GM19397 (cell line): ENCODE measurements at regions not wholly inside any gene's neighbourhood (a gene's known extent, or its start where the extent isn't known, plus 50 kb on each side); places are given as distances from the start of the nearest gene placed in this dataset.

Source experiments
- ATAC-seq: cut with Tn5 transposase; IDR thresholded peaks from one replicate; pipeline ENCODE4 v1.9.1; 2021; ENCODE audit warnings: mild to moderate bottlenecking, moderate library complexity; ENCODE audit not compliant: unreplicated experiment

DNA sequence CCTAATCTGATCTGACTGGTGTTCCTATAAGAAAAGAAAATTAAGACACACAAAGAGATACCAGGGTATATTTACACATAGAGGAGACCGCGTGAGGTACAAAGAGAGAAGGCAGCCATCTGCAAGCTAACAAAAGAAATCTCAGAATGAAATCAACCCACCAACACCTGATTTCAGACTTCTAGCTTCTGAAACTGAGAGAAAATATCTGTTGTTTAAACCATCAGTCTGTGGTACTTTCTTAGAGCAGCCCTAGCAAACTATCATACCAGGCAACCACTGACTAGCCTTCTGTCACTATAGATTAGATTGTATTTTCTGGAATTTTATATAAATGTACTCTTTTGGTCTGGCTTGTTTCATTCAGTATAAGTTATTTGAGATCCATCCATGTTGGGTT, 779.3 kb upstream of the ACO1 start:
- ATAC-seq = no peak

DNA sequence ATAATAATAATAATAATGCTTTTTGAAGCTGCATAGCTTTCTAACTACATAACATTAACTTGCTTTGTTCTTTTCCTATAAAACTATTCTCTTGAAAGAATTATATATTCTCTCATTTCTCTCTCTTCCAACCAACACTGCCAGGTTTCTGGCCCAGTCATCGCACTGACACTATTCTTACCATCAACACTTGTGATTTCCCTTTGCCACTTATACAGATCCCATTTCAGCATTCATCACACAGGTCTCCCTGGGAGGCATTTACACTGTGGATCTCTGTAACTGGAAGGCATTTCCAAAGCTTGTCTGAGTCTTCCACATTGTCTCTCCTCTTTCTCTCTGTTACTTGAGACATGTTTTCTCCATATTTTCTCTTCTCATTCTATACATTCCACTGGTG, 777.8 kb upstream of the ACO1 start:
- ATAC-seq = no peak

DNA sequence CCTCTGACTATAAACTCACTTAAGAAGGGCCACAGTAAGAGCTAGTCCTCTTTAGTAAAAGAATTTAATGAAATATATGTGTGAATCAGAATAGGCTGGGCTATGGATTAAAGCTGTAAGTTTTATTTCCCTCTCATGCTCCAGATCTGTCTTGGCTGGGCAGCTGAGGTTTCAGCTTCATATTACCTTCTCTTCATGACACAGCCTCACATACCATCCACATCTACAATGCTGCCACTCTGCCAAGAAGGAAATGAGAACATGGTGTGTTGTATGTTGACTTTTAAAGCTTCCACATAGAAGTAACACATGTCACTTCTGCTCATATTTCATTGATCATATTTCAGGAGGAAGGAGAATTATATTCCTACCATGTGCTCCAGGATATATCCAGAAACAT, 776.0 kb upstream of the ACO1 start:
- no peak for ATAC-seq

DNA sequence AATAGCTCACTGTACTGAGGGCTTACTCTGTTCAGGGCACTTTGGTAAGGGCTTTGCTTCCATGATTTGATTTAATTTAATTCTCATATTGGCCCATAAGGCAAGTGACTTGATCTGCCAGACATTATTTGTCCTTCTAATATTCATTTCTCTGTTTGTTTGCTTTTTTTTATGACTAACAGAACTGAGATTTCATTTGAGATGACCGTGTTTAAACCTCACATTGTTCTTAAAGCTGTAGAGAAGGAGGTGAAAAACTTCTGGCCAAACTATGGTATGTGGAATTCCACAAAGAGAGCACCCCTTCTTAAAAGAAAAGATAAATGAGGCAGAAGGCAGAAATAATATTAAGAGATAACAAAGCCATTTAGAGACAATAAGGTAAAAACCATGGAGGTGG, 775.6 kb upstream of the ACO1 start:
- no peak for ATAC-seq

DNA sequence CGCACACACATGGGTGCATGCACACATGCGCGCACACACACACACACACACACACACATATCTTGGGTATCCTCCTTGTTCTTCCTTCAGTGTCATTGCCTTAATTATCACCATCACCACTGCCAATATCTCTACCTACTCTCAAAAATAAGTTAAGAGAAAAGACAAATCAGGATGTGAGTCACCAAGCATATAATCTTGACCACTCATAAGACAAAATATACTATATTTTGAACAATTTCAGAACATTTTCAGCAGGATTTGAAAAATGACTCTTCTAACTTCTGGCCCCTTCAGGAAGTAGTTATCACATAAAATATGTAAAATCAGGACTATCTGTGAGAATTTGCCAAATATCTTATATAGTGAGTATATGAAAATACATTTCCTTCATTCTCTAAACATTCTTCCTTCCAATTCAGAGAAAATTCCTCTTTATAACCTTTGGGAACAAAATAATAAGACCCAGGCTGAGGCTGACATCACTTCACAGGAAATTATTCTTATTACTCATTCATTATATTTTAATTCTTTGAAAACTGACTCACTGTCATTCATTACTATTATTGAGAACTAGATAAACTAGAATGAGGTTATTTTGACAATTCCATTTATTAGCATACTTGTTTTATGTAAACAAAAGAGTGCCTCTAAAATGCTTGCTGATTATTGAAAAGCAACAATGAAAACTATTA, 772.0 kb upstream of the ACO1 start:
- ATAC-seq = no peak

DNA sequence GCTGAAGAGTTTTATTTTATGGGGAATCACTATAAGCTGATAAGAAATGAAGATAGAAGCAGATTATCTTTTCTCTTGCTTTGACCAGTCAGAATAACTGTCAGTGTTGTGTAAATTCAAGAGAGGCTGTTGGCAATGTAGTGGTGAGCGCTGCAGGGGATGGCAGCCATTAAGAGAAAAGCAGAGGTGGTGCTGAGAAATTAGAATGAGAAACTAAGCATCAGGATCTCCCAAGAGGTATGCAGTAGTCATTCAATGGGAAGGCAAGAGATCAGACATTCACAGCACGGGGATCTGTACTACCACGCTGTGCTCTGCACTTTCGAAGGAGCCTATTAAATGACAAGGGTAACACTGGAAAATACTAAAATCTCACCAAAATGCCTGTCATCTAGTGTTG, 768.5 kb upstream of the ACO1 start:
- no peak for ATAC-seq

DNA sequence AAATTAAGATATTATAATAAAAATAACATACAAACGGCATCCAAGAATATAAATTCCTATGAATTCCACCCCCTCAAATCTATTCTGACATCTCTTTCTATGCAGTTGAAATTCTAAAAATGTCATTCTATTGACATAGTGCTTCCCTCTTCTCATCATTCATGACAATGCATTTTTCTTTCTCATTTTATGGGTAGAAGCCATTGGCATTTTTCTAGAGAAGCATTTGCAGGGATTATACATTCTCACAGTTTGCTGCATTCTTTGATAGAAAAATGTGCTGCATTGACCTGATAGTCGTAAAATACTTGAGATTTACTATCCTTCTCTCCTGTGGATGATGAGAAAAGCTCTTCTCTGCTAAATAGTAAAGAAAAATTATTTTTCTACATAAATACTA, 760.9 kb upstream of the ACO1 start:
- no peak for ATAC-seq

DNA sequence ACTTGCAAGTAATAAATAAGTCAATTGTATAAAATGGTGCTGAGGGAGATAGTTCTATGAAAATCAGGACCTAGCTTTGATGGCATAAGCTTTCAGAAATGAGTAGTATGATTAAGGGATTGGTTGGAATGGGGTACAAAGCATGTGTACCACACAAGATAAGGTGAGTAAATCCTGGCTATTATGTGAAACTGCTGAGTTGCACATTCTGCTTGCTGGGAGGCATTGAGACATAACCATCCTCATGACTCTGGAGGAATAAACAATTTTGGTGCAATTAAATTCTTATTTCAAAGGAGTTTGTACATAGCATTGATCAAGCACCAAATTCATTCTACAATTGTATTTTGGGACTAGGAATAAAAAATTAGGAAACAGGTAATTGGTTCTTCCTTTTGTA, 755.2 kb upstream of the ACO1 start:
- no peak for ATAC-seq

DNA sequence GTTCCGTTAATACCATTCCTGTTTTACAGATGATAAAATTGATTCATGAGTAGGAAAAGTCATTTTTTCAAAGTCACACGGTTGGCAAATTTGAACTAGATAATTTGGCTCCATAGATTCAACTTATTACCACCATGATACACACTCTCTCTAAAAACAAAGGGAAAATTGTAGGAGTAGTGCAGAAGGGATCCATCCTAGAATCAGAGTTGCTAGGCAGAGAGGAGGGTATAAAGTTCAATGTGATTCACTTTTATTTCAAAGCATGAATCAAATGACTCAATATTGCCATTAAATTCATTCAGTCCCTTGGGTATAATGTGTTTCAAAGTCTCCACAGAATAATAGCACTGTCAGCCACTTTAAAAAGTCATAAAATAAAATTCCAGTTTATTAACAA, 747.2 kb upstream of the ACO1 start:
- no peak for ATAC-seq

DNA sequence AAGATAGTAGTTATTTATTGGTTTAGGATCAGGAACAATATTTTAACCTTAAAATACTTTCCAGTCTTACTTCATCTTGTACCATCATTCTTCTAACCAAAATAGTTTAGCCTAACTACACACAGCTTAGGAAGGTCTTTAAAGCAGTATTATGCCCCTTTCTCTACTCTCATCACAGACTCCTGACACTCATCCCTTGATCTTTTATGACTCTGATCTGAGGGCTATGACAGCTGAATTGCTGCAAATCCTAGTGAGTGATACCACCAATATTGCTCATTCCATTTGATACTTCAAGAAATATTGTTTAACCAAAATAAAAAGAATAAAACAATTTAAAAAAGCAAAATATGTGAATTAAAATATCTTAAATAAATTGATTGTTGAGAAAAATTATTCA, 746.6 kb upstream of the ACO1 start:
- no peak for ATAC-seq

DNA sequence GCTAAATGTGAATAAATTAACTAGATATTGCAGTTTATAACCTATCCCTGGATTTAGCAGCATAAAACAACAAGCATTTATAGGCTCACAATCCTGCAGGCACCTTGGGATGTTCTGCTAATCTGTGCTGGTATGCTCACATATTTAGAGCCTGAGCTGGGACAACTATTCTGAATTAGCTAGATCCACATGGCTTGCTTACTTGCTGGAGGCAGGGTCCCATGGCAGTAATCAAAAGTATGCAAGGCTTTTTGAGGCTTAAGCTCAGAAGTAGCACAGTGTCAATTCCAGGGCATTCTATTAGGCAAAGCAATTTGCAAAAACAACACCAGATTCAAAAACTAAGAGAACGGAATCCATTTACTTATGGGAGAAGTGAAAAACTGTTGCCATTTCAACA, 745.0 kb upstream of the ACO1 start:
- no peak for ATAC-seq

DNA sequence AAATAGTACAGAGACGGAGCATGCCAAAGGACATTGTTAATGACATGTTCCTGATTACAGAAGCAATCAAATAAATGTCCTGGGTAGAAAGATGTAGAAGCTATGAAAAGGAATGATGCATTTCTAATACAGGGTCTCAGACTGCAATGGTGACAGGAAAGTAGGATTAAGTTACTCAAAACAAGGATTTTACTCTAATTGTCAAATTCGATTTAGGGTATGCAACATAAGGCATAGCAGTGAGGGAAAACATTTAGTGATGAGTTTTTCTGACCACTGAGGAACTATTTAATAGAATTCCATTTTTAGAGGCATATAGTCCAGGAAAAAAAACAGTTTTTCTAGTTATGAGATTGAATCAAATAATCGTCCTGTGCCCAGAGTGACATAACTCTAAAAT, 715.1 kb upstream of the ACO1 start:
- ATAC-seq = no peak

DNA sequence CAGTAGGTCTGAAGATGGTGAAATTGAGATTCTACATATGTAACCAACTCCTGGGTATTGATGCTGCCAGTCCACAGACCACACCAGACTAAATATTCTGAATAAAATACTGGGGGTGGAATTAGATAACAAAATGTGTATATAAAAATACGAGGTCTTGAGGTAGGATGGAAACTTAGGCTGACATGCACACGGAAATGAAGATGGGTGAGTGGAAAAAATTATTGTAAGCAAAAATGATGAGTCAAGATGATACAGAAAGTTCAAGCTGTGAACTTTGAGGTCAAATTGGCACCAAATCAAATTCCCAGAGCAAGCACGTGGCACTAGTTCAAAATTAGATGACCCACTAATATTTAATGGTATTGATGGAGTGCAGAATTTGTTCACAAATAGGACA, 713.4 kb upstream of the ACO1 start:
- ATAC-seq = no peak

DNA sequence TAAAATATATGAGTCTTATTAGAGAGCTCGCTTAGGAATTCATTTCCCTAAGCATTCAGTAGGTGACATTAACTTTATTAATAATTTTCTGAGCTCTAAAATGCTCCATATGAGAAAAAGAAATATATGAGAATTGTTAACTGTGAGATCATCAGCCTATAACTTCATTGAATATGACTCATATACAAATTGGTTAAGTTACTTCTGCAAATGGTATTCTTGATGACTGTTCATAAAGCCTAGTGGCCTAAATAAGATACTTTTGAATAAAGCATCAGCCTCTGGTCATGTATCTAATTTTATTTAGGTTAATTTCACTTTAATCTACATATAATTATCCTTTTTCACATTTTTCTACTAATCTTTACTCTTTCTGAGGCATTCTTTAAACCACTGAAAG, 710.2 kb upstream of the ACO1 start:
- ATAC-seq = no peak

DNA sequence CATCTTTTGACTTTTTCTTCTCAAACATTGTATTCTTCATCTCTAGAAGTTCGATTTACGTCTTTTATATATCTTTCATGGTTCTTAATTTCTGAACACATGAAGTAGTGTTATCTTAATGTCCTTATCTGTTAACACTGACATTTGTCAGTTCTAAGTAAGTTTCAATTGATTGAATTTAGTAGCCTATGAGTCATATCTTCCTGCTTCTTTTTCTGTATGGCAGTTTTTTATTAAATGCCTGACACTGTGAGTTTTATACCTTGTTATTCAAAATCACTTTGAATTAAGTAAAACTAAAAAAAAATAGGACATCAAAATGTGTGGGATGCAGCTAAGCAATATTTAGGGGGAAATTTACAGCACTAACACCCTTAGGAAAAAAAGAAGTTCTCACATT, 707.0 kb upstream of the ACO1 start:
- no peak for ATAC-seq

DNA sequence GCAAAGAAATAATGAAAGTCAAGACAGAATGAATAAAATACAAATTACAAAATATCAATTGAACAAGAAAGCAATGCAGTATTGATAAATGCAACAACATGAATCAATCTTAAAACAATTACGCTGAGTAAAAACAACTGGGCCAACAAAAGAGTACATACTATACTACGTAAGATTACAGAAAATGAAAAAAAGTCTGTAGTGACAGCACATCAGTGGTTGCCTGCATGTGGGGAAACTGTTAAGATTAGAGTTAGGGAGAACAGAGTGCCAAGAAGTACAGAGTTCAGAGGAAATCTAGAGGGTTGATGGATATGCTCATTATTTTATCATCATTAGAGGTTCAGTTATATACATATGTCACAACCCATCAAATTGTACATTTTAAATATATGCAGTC, 706.6 kb upstream of the ACO1 start:
- no peak for ATAC-seq

DNA sequence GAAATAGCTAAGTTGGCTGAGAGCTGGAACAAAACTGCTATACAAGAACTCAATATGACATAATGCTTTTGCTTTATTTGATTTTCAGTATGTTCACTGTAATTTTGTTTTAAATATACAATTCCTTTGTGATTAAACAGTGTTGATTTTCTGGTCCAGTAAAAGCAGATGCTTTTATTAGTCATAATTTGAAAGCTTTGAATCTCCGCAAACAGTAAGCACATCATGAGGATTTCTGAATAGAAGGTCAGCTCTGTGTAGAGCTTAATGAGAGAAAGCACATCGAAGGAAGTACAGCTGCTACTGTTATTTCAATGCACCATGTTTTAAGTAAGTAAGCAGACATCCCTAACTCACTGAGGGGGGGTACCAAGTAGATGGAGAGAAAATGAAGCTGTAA, 701.3 kb upstream of the ACO1 start:
- no peak for ATAC-seq

DNA sequence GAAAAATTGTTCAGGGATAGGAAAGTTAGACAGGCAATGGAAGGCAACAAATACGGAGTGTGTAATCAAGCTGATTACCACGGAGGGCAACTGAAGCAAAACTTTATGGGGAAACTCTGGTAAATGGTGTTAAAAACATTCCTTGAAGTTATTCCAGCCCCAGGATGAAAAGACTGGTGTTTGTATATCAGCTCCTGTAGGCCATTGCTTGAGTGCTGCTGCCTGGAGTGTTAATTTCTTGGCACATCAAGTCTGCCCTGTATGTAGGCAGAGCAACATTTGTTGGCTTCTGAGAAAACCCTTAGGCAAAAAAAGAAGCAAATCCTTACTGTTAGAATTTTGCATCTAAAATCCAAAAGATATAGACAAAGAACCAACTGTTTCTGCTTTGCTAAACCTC, 686.5 kb upstream of the ACO1 start:
- ATAC-seq = no peak

DNA sequence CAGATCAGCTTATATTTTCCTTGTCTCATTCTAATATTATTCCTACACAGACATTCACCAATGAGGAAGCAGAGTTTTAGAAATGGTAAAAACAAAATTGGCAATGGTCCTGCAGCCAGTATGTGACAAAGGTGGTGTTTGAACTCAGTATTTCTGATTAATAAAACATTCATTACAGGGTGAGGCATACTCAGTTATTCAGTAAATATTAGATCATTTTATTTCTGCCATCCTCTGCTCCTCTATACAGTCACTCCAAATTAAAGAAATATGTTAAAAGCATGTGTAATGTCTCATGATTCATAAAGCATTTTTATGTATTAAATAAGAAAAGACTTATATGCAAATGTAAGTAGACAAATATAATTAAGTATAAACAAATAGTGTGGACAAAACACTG, 684.6 kb upstream of the ACO1 start:
- ATAC-seq = no peak

DNA sequence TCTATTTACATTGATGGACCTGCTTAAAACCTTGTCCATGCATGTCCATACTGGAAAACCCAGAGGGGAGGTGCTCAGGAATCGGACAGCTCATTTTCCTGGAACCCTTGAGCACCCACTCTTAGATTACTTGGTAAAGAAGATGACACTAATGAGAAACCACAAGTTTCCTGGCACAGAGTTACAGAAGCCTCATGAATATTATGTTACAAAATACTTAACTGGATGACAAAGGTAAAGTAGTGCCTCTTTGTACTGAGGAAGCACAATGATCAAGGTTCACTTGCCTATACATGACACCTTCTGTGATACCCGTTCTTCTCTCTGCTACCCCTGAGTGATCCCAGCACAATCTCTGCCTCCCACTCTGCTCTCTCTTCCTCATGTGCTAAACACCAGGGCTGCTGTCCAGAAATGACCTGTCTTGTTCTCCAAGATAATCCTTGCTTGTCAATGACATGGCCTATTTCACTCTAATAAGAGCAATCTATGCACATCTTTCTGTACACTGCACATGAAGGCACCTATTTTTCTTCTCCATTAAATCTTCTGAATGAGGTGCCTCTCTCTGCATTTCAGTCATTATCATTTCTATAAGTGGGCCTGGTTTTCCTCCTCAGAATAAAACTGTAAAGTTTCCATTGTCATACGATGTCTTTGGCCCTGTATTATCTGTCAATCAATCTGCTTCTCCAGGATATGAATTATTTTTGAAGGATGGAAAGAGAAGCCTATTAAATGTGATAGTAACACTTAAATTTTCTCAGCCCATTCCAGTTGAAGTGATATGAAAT, 684.0 kb upstream of the ACO1 start:
- no peak for ATAC-seq

DNA sequence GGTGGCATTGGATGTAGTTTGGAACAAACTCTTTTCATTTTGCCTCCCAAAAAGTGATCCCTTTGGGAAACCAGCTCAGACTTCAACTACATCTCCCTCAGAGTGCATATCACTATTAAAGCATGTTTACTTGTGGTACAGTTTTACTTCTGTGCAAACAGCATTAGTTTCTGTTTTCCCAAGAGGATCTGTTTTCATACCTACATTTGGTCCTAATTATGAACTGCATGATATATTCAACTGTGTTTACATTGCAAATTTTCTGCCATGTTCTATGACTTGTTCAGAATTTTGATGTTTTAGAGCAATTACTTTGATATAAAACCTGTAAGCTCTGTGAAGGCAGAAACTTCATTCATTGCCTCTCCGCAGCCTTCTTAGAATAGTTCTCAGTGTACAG, 681.5 kb upstream of the ACO1 start:
- ATAC-seq = no peak

DNA sequence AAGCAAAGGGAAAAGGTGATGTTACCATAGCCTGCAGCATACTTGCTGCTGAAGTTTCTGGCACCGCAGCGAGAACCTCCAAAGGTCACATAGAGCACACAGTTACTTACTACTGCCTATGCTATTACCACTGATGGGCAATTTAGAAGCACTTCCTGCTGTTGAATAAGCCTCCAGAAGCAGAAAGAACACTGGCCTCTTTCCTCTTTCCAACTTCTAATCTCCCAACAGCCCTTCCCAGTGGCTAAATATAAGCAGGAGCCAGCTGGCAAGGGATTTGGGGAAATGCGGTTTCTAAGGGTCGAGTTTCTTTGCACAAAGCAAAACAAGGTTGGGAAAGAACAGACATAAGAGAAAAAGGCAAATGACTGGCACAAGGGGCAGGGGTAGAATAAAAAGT, 669.2 kb upstream of the ACO1 start:
- ATAC-seq = no peak

DNA sequence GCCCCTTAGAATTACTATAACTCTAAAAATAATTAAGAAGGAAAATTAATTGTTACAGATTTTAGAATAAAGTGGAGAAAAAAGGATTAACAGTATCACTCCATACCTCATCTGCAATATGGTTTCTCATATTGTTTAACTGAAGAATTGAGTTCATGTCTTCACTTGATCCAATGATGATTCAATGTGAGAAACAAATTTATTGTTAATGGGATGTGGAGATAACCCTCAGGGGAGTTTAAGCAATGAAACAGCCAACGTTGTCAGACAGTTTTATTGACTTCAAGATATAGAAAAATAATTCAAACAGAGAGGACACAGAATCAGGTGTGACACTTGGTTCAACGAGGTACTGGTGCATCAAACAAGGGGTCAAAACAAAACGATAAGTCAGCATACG, 665.2 kb upstream of the ACO1 start:
- no peak for ATAC-seq
